HG03571 (cell line): ENCODE measurements at regions not wholly inside any gene's neighbourhood (a gene's known extent, or its start where the extent isn't known, plus 50 kb on each side); places are given as distances from the start of the nearest gene placed in this dataset.

Source experiments
- ATAC-seq: cut with Tn5 transposase; IDR thresholded peaks from one replicate; pipeline ENCODE4 v1.9.1; 2021; ENCODE audit not compliant: unreplicated experiment

GRCh38 chr9:81841333-81841732 is 86.9 kb upstream of the SPATA31D4 start:
- no peak for ATAC-seq

GRCh38 chr9:81844131-81844567 is 84.1 kb upstream of the SPATA31D4 start:
- no peak for ATAC-seq

GRCh38 chr9:81847181-81847915 is 80.9 kb upstream of the SPATA31D4 start:
- ATAC-seq: no peak

- ATAC-seq: no peak
These were observed 79.8 kb upstream of the SPATA31D4 start for GRCh38 chr9:81848472-81848871.

- no peak for ATAC-seq
These were observed 78.5 kb upstream of the SPATA31D4 start for GRCh38 chr9:81849631-81850259.

- no peak for ATAC-seq
These were observed 77.5 kb upstream of the SPATA31D4 start for GRCh38 chr9:81850724-81851123.

GRCh38 chr9:81851340-81851739 is 76.9 kb upstream of the SPATA31D4 start:
- no peak for ATAC-seq

- ATAC-seq: no peak
These were observed 75.4 kb upstream of the SPATA31D4 start for GRCh38 chr9:81852820-81853219.

GRCh38 chr9:81855538-81855937 is 72.7 kb upstream of the SPATA31D4 start:
- no peak for ATAC-seq

- no peak for ATAC-seq
These were observed 69.4 kb upstream of the SPATA31D4 start for GRCh38 chr9:81858657-81859430.

GRCh38 chr9:81860581-81860980 is 67.6 kb upstream of the SPATA31D4 start:
- no peak for ATAC-seq

- ATAC-seq: no peak
These were observed 66.6 kb upstream of the SPATA31D4 start for GRCh38 chr9:81861644-81862043.

- ATAC-seq: no peak
These were observed 60.1 kb upstream of the SPATA31D4 start for GRCh38 chr9:81868145-81868544.

GRCh38 chr9:81871695-81872094 is 56.5 kb upstream of the SPATA31D4 start:
- no peak for ATAC-seq

GRCh38 chr9:81874250-81874649 is 54.0 kb upstream of the SPATA31D4 start:
- ATAC-seq: no peak

GRCh38 chr9:81874931-81875330 is 53.3 kb upstream of the SPATA31D4 start:
- no peak for ATAC-seq

GRCh38 chr9:81877047-81877446 is 51.2 kb upstream of the SPATA31D4 start:
- no peak for ATAC-seq
